Mucosa of descending colon (tissue), 3 donors: ENCODE measurements at regions not wholly inside any gene's neighbourhood (a gene's known extent, or its start where the extent isn't known, plus 50 kb on each side); places are given as distances from the start of the nearest gene placed in this dataset.

Experiments used
- ATAC-seq: fragments of 200-7000 bp; cut with Tn5 transposase; one replicate; pipeline ENCODE4 v1.9.1; 2020; ENCODE audit warnings: mild to moderate bottlenecking, moderate library complexity
- DNase-seq, 3 donors: peaks; one replicate each; pipeline ENCODE4 v3.0.0-alpha.2; 2020
- H3K36me3 ChIP-seq: fragments of 200-600 bp; one replicate; pipeline ENCODE4 v1.8.0; 2021; ENCODE audit warnings: low read depth, mild to moderate bottlenecking
- H3K4me1 ChIP-seq: fragments of 200-600 bp; one replicate; pipeline ENCODE4 v1.8.0; 2021; ENCODE audit warnings: low read depth, mild to moderate bottlenecking
- H3K4me3 ChIP-seq: fragments of 200-600 bp; one replicate; pipeline ENCODE4 v1.8.0; 2021; ENCODE audit warnings: mild to moderate bottlenecking
- H3K9me3 ChIP-seq: fragments of 200-600 bp; one replicate; pipeline ENCODE4 v1.8.0; 2021; ENCODE audit warnings: mild to moderate bottlenecking
- CTCF ChIP-seq: fragments of 200-600 bp; IDR thresholded peaks from one replicate; pipeline ENCODE4 v1.8.0; 2022; ENCODE audit warnings: antibody characterized with exemption, mild to moderate bottlenecking
- intact Hi-C, 2 donors: fragments of 100-400 bp; cut with DNase I in 1 of 2; cut with micrococcal nuclease in 1 of 2; formaldehyde crosslinking; loops; one replicate each; pipeline versions ENCODE4 v1.11.0 to v1.11.1; 2022; cut with DNase I, micrococcal nuclease
- donor health status: DM: no; HTN: no; CAD: no; lungs with moderate emphysema.
- donor health status: DM: no; HTN: no; CAD: no.
- donor health status: DM: no; HTN: yes; CAD: no.

- ATAC-seq (no peak), DNase-seq (no peak)
- no peaks in the 10 kb centered on the region for H3K4me1 ChIP-seq
- H3K36me3 ChIP-seq, result no peaks in the 10 kb centered on the region
- H3K9me3 ChIP-seq, result peaks cover 5% of the 10 kb centered on the region
- intact Hi-C loops, result no loop called here
- TF ChIP-seq CTCF, result no peak
- H3K4me3 ChIP-seq, result no peak overlapping the region
Measured at GRCh38 chr3:94226078-94226477, 163.2 kb downstream of the NSUN3 start.

GRCh38 chr3:94232921-94233320 is 170.1 kb downstream of the NSUN3 start:
- H3K36me3 ChIP-seq, result no peaks in the 10 kb centered on the region
- ATAC-seq (no peak), DNase-seq (no peak)
- H3K4me3 ChIP-seq, result no peak overlapping the region
- no peak for TF ChIP-seq CTCF
- intact Hi-C loops, result no loop called here
- no peaks in the 10 kb centered on the region for H3K4me1 ChIP-seq
- peaks cover 2% of the 10 kb centered on the region for H3K9me3 ChIP-seq

GRCh38 chr3:94234177-94234788 is 171.4 kb downstream of the NSUN3 start:
- DNase-seq (peak in 1 of 3 donors; percentile 49), ATAC-seq (peak; percentile 60)
- intact Hi-C loops, result no loop called here
- H3K4me1 ChIP-seq, result no peaks in the 10 kb centered on the region
- no peaks in the 10 kb centered on the region for H3K36me3 ChIP-seq
- H3K9me3 ChIP-seq, result peaks cover 2% of the 10 kb centered on the region
- no peak overlapping the region for H3K4me3 ChIP-seq
- peak; percentile 31 for TF ChIP-seq CTCF

- Histone ChIP-seq H3K9me3 (no peaks in the 10 kb centered on the region), H3K4me3 (no peak overlapping the region), H3K4me1 (no peaks in the 10 kb centered on the region), H3K36me3 (no peaks in the 10 kb centered on the region)
- ATAC-seq (no peak), DNase-seq (no peak)
- intact Hi-C loops, result no loop called here
- TF ChIP-seq CTCF, result no peak
Measured at GRCh38 chr3:94241986-94242385, 179.1 kb downstream of the NSUN3 start.

GRCh38 chr3:94246171-94246570 is 183.3 kb downstream of the NSUN3 start:
- Histone ChIP-seq H3K4me1 (no peaks in the 10 kb centered on the region), H3K9me3 (no peaks in the 10 kb centered on the region), H3K36me3 (no peaks in the 10 kb centered on the region), H3K4me3 (no peak overlapping the region)
- intact Hi-C loops, result no loop called here
- no peak for ATAC-seq
- TF ChIP-seq CTCF, result no peak
- DNase-seq, result no peak

GRCh38 chr3:94248042-94248441 is 185.2 kb downstream of the NSUN3 start:
- Histone ChIP-seq H3K9me3 (no peaks in the 10 kb centered on the region), H3K4me3 (no peak overlapping the region), H3K36me3 (no peaks in the 10 kb centered on the region), H3K4me1 (no peaks in the 10 kb centered on the region)
- ATAC-seq, result no peak
- no peak for DNase-seq
- intact Hi-C loops, result no loop called here
- TF ChIP-seq CTCF, result no peak
